DMS114 treated with DMSO at 0.1 percent for 48 hours (cell line): ENCODE measurements at regions not wholly inside any gene's neighbourhood (a gene's known extent, or its start where the extent isn't known, plus 50 kb on each side); places are given as distances from the start of the nearest gene placed in this dataset.

ENCODE experiments used
- DNase-seq: peaks from one replicate; lab custom pipeline; 2025; ENCODE audit not compliant: unreplicated experiment; lab: John Stamatoyannopoulos, UW

DNA sequence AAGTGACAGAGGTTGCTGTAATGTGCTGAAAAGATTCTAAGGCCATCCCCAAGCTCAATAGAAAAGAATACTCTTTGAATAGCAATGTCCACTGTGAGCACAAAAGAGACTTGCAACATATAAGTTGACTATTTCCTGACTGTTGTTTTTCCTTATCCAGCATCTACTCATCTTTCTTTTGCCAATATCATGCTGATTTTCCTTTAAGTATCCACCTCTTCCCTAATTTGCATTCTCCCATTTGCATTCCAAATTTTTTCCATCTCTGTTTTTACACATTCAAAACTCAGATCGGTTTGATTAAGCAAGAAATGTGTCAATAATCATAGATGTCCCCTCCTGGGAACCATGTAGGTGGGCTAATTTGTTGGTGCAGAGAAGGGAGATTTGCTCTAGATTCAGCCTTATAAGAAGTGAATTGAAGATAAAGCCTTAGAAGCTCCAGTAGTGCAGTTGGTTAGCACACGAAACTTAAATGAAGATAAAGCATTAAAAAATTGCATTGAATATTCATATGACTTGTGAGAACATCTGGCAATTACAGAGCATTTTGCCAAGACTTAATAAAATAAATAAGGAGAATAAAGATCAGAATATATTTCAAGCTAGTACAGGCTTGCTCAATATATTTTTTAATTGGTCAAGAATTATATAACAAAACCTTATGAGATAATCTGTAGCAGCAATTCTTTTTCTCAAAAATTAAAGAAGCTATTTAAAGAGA lies 267.6 kb downstream of the TMEM167A start:
- DNase-seq: no peak

- DNase-seq: no peak
These were observed 268.2 kb downstream of the TMEM167A start for GRCh38 chr5:82808960-82809359.

GRCh38 chr5:82807021-82807420 lies 270.2 kb downstream of the TMEM167A start:
- no peak for DNase-seq

DNA sequence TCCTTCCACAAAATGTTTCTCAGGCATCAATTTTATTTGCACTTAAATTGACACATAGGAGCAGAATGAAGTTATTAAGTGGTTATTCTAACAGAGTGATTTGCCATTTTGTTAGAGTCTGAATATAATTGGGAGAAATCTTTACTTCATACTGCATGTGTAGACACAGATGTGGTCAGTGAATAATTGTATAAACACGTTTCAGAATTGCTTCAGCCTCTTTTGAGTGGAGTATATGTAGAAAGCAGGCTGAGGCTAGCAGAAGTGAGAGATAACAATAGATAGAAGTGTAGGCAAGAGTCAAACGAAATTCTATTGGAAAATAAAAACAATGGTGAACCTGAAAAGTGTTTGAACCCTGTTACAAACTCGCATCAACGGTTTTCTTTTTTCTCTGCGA lies 270.7 kb downstream of the TMEM167A start:
- DNase-seq: no peak

DNA sequence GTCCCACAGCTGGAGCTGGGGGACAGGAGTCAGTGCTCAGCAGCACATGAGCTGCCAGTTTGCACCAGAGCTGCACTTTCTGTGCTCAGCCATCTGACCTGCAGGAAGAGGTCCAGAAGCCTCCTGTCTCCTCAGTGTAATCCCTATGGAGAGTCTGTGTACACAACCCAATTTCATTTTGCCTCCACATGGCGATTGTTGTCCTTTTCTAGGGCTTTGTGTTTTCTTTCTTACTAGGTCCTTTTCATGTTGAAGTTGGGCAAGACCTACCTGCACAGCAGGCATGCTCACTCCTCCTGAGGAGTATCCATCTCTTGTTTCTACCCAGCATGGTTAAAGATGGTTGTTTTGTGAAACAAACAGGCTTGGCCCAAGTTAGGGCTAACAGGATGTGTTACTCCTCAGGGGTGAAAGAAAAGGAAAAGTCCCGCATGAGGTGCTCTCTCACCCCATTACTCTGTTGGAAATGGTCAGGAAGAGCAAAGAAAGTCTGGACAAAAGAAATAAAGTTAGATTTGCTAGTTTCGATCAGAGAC lies 273.0 kb downstream of the TMEM167A start:
- DNase-seq: no peak

DNA sequence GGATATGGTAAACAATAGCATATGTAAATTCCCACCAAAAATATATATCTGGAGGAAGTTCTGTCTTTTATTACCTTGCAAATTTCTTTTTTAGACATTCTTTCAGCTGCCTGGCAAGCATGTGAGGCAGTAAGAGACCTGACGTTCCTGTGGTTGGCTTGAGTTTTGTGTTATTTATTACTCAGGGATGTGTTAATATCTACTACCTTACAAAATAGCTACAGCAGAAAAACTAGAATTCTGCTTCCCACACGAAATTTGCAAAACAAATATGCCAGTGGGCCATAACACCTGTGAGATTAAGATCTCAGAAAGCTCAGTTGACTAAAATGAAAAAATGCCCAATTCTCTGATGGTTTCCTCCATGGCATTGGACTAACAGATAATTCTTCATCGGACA lies 274.2 kb downstream of the TMEM167A start:
- DNase-seq: no peak

DNA sequence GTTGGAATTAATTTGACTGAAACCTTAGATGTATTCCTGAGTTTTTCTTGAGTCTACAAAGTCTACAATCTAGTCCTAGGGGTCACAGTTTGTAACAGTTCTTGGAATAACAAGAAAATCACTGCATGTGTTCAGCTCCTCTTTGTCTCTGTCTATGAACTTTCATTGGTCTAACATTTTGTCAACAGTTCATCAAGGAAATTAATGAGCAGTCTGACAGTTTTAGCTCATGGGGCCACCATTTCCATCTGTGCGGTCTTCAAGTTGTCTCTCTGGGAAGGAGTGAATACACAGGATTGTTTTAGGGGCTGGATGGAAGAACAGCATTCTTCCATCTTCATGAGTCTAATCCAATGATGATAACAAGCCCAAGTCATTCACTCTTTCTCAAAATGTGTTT lies 276.4 kb downstream of the TMEM167A start:
- DNase-seq: no peak

- no peak for DNase-seq
These were observed 277.7 kb downstream of the TMEM167A start for GRCh38 chr5:82799361-82800077.

DNA sequence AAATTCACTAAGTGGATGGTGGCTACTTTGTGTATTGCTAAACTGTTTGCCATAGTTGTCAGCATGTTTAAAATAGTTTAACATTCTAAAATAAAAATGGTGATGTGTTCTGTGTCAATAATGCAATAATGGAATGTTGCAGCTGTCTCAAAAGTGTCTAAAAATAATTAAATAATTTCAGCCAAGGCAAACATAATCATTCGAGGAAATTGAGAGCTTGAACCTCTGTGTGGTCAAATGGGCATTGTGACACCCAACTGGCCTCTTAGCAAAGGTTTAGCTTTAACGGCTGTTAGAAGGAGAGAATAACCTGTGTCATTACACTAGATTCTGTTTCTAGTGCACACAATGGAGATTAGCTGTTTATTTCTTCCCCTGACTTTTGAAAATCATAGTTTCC lies 278.5 kb downstream of the TMEM167A start:
- DNase-seq: no peak

DNA sequence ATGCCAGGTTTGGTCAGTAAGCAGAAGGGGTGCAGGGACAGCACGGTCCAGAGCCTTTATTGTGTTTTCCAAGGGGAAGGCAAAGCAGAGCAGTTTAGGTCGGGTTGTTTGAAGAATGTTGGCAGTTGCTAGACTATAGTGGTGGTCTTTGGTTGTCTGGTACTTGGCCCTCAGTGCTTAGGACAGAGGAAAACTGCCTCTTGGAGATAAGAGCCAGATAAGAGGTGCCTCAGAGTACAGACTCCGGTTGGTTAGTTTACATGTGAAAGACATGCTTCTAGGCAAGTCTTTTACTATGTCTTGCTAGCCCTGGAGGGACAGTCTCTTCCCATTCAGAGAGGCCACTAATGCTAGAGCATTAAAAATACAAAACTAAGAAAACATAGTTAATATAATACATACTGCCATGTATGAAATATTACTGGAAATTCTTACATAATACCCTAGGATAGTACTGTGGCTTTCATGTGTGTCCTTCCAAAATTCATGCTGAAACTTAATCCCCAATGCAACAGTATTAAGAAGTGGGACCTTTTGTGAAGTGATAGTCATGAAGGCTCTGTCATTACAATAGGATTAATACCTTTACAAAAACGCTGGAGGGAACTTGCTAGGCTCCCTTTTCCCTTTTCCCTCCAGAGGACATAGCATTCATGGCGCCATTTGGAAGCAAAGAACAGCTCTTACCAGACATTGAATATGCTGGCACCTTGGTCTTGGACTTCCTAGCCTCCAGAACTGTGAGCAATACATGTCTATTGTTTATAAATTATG lies 280.4 kb downstream of the TMEM167A start:
- DNase-seq: no peak

GRCh38 chr5:82794876-82795275 lies 282.3 kb downstream of the TMEM167A start:
- DNase-seq: no peak

- DNase-seq: no peak
These were observed 283.3 kb downstream of the TMEM167A start for GRCh38 chr5:82793808-82794419.

- no peak for DNase-seq
These were observed 285.1 kb downstream of the TMEM167A start for GRCh38 chr5:82792096-82792495.

DNA sequence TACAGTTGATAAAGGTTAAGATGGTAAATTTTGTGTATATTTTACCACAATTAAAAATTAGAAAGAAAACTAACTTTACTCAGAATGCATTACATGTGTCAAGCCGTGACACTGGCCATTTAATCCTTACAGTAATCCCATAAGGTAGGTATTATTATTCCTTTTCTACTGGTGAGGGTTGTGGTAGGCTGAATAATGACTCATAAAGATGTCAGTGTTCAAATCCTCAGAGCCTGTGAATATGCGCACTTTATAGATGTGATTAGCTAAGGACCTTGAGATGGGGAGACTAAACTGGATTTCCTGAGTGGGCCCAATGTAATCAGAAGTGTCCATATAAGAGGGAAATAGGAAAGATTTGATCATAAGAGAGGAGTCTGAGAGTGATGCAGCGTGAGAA lies 288.1 kb downstream of the TMEM167A start:
- DNase-seq: no peak

DNA sequence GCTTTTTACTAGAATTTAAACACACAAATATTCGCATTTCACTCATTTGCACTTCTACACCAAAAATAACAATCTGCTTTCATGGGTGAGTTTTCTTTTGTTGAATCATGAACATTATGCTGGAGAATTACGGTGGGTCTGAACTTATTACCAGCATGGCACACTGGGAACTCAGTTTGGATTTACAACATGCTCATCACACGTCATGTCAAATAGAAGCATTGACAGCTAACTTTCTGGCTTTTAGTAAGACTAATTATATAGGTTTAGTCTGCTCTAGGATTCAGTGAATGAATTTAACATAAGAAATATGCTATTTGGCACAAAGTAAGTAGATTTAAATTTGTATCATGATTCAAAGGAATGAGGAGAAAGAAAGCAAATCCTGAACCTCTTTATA lies 290.4 kb downstream of the TMEM167A start:
- DNase-seq: no peak

DNA sequence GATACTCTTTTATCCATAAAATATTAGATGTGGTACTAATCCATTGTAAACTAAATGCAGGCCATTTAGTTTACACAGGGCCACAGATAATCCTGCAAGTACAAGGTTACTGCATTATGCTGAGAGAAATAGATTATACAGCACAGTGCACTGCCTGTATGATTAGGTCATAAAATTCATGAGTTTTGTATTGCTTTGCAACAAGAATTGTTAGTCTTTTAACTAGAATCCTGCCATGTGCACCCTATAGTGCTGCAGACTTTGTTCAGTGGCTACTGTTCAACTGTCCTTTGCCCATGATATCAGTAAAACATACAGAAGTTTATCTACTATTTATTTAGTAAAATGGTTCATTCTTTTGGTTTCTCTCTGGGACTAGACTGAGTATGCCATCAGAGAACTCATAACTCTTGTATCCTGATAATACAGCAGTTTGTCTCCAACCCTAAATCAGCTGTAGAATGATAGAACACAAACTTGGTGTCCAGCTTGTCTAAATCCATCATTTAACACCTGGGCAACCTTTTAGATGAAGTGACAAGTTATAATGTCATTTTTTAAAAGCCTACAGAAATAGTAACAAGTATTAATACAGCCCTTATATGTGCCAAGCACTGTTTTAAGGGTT lies 291.2 kb downstream of the TMEM167A start:
- no peak for DNase-seq

GRCh38 chr5:82785456-82785855 lies 291.7 kb downstream of the TMEM167A start:
- DNase-seq: no peak

GRCh38 chr5:82784521-82784920 lies 292.7 kb downstream of the TMEM167A start:
- DNase-seq: no peak

- DNase-seq: no peak
These were observed 300.1 kb downstream of the TMEM167A start for GRCh38 chr5:82777106-82777505.

DNA sequence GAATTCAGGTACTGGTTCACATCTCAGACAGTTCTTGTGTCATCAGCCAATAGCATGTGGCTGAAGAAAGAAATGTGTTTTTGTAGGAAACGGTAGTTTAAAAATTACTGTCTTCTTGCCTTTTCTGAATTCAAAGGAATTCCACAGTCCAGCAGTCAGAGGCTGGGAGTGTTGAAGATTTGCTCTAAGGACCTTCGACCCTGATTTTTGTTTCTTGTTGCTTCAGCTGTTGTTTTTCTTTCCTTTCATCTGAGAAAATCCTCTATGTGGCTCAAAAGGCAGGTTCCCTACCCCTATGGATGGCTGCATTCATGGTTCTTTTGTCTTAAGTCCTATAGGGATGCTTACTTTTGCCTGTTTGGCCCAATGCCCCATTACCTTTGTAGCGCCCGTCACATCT lies 304.9 kb downstream of the TMEM167A start:
- DNase-seq: no peak

DNA sequence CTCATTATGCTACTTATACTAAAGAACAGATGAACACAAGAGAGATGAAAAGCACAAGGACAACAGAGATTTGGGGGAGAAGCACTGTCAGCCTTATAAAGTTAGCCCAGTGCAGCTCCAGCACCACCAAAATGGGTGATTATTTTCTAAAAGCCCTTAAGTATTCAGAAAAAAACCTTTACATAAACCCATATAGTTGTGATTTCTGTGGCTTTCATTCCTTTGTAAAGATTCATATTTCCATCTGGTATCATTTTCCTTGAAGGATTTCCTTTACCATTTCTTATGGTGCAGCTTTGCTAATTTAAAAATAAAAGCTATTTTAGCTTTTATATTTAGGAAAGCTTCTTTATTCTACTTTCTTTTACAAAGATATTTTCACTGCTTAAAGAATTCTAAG lies 311.0 kb downstream of the TMEM167A start:
- DNase-seq: no peak
